GM21619 (cell line): ENCODE measurements at regions not wholly inside any gene's neighbourhood (a gene's known extent, or its start where the extent isn't known, plus 50 kb on each side); places are given as distances from the start of the nearest gene placed in this dataset.

Experiments used
- ATAC-seq: cut with Tn5 transposase; IDR thresholded peaks from one replicate; pipeline ENCODE4 v1.9.1; 2021; ENCODE audit not compliant: unreplicated experiment

- no peak for ATAC-seq
Measured at GRCh38 chr2:37471104-37471503, 126.7 kb downstream of the QPCT start.

DNA sequence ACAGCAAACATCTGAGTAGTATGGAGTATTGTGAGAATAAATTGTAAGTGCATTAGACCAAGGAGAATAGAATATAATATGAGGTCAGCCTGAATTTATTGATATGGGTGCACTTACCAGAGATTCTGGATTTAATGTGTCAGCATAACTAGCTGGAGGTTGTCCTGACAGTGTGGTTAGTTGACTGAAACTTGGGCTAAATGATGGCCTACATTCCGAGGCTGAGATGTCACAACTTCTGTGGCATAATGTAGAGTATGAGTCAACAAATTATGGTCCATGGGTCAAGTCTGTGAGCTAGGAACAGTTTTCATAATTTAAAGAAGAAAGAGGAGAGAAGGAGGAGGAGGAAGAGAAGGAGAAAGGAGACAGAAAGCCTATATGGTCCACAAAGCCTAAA is 127.6 kb downstream of the QPCT start:
- no peak for ATAC-seq

DNA sequence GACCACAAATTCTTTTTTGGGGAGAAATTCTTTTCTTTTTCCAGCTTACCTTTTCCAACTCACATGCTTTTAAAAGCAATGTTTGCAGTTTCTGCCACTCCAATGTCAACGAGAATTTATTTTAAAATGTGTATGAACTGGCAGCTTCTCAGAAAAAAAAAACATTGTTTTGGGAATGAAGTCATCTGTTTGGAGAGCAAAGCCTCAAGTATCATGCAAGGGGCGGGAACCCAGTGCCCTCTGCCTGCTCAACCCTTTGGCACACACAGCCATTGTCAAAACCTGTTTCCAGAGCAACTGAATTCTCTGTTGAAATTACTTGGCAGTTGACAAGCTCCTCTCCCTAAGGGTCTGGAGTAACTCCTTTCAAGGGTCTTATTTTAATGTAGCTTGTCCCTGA is 128.5 kb downstream of the QPCT start:
- ATAC-seq, result no peak

DNA sequence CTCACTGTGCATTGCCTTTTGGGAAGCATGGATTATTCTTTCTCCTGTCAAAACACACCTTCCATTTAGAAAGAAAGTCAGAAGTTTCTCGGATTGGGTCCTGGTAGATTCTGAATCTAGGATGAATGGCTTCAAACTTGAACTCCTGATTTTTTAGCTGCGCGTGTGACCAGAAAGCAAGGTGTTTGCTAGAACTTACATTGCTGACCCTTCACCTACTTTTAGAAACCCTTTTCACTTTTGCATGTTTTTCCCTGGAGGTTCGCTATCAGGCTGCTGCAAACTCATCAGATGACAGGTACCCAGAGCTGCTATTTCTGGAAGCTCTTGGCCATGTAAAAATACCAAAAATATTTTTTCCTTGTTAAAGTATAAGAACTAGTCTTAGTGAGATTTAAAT is 132.0 kb downstream of the QPCT start:
- no peak for ATAC-seq

GRCh38 chr2:37477921-37478320 is 133.5 kb downstream of the QPCT start:
- ATAC-seq, result no peak

DNA sequence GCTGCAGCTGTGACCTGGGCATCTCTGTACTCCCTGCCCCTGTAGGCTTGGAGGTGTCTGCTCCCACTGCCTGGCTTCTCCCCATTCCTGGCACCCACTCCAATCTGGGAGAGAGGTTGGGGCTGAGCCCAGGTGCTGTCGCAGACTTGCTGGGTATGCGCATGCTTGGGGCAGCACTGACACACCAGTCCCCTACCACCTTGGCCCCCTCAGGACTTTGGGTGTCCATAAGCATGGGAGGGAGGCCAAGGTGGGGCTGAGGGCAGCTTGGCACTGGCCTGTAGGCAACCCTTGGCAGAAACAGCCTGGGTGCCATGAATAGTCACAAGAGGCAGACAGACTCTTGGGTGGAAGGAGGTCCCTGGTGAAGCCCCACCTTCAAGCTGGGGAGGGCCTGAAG is 136.8 kb downstream of the QPCT start:
- no peak for ATAC-seq

- no peak for ATAC-seq
Measured at GRCh38 chr2:37489041-37489456, 144.6 kb downstream of the QPCT start.

GRCh38 chr2:37489536-37489935 is 145.1 kb downstream of the QPCT start:
- ATAC-seq, result no peak

- ATAC-seq, result no peak
Measured at GRCh38 chr2:37493425-37493824, 149.0 kb downstream of the QPCT start.

GRCh38 chr2:37499113-37499512 is 154.7 kb downstream of the QPCT start:
- no peak for ATAC-seq

- no peak for ATAC-seq
Measured at GRCh38 chr2:37500031-37500430, 155.6 kb downstream of the QPCT start.

DNA sequence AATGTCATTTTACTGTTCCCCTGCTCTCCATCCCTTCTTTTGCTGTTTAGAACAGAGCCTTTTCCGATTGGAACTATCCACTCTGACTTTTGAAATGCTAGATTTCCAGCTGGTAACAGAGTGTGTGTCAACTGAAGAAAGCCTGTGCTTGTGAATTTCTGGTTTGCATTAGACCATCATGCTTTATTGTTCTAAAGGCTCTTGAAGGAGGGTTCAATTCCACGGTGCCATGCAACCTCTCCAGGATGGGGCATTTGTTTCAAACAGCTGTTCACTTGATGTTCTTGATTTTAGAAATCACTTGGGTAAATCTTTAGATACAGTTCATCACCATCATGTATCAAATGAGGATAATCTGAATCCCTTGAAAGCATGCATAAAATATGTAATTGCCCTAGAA is 156.7 kb downstream of the QPCT start:
- no peak for ATAC-seq

- ATAC-seq, result no peak
Measured at GRCh38 chr2:37506407-37507050, 162.1 kb downstream of the QPCT start.

- ATAC-seq, result no peak
Measured at GRCh38 chr2:37507051-37507410, 162.6 kb downstream of the QPCT start.

- no peak for ATAC-seq
Measured at GRCh38 chr2:37507703-37508102, 163.3 kb downstream of the QPCT start.

- no peak for ATAC-seq
Measured at GRCh38 chr2:37512971-37513370, 158.5 kb downstream of the CDC42EP3 start.

- ATAC-seq, result no peak
Measured at GRCh38 chr2:37523814-37524362, 147.6 kb downstream of the CDC42EP3 start.

DNA sequence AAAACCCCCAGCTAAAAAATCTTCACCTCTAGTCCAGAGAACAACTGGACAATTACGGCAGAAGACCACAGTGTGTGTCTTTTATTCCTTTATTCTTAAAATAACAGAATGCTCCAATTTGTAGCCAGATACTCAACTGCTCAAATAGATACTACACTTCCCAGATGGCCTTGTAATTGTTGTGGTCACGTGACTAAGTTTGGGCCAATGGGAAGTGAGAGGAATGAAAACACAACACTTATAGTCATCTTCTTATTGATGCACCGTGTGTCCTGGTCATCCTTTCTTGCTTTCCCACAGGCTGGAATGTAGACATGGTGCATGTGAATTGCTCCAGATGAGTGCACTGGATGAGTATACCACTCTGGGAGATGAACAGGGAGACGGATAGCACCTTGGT is 145.1 kb downstream of the CDC42EP3 start:
- ATAC-seq, result no peak

- ATAC-seq, result no peak
Measured at GRCh38 chr2:37526856-37527255, 144.6 kb downstream of the CDC42EP3 start.

DNA sequence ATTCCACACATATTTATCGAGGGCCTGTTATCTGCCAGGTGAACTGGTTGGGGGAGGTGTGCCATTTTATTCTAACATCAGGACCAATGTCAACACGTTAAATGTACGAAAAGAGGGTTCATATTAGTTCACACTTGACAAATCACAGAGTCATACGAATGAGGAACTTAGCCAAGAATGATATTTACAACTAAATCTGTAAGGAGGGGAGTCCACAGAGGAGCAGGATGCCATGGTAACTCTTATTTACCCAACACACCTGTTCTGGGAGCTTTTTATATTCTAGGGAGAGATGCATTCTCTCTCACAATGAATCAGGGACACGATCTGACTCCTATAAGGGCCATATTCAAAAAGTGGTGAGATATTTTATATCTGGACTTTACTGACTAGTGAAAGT is 144.1 kb downstream of the CDC42EP3 start:
- ATAC-seq, result no peak

DNA sequence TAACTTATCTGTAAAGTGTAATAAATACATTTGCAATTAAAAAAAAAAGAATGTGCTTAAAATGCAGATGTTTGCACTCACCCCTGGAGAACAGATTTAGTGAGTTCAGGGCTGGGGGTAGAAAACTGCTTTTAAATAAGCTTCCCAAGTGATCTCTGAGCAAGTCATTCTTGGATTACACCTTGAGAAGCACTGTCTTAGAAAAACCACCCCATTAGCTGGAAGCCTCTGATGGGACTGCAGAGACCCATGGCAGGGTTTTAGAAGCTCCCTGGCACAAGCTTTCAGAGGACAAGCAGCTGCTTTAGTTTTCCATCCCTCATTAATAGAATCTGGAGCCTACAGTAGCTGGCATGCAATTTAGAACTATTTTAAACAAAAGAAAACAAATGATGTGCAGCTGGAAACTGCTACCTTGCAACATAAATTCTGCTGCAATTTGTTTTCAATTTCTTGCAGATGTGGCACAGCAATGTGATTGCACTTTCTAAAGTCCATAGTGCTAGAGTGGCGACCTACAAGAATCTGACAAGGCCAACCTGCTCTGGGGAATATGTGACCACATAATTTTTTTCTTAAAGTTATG is 141.5 kb downstream of the CDC42EP3 start:
- ATAC-seq, result no peak

DNA sequence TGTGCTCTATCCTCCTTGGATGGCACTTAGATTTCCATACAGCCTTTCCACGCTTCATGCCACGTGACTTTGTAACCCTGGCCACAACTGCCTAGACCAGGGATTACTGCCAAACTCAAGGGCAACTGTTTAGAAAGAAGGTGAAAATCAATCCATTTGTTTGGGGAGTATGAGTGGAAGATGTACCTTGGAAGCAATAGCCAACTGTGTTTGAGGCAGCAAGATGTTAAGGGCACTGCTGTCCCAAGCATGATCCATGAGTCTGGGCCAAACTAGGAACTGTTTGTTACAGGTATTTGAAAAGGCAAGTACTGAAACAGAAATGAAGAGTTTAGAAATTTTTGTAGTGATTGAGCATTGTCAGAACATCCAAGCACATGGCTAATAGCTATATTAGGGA is 138.9 kb downstream of the CDC42EP3 start:
- ATAC-seq, result no peak

DNA sequence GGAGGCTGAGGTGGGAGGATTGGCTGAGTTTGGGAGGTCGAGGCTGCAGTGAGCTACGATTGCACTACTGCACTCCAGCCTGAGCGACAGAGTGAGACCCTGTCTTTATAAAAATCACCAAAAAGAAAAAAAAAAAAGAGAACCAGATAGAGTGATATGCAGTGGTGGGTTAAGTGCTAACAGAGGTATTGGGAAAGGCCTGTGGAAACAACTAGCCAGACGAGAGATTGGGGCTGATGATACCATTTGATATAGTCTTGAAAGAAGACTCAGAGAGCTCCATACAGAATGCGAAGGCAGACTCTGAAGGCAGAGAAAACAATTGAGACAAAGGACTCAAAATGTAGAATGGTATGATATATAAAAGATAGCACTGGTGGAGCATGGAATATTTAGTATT is 134.1 kb downstream of the CDC42EP3 start:
- no peak for ATAC-seq
